ENCODE measurements at regions not wholly inside any gene's neighbourhood (a gene's known extent, or its start where the extent isn't known, plus 50 kb on each side); places are given as distances from the start of the nearest gene placed in this dataset.

DNA sequence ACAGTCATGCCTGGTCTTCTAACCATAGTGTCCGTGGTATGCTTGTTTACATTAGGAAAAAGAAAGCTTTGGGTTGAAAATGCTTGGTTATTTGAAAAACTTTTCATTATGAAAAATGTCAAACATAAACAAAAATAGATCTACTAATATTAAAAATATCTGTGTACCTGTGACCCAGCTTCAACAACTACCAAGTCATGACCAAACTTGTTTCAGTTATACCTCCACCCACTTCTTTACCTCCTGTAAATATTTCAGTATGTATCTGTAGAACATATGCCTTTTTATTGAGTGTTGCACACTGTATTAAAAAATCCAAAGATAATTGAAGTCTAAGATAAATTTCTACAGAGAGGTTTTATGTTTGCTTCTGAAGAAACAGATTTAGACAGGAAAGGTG lies 153.7 kb upstream of the GYPA start:
- intact Hi-C loops (cut with DNase I) = no loop called here
- no peak overlapping the region for H3K27ac ChIP-seq
- H3K36me3 ChIP-seq = no peaks in the 10 kb centered on the region
- H3K4me3 ChIP-seq = no peak overlapping the region
- TF ChIP-seq CTCF (IDR thresholded peaks at IDR 0.05) = no peak
- H3K4me1 ChIP-seq = no peaks in the 10 kb centered on the region
- DNase-seq (ENCODE audit: low spot score in 2 of 2) = no peak
- H3K27me3 ChIP-seq = no peaks in the 10 kb centered on the region
- no peaks in the 10 kb centered on the region for H3K9me3 ChIP-seq

GRCh38 chr4:144295286-144295995 lies 154.9 kb upstream of the GYPA start:
- Histone ChIP-seq H3K36me3 (no peaks in the 10 kb centered on the region), H3K27me3 (no peaks in the 10 kb centered on the region), H3K4me3 (no peak overlapping the region), H3K4me1 (no peaks in the 10 kb centered on the region), H3K9me3 (no peaks in the 10 kb centered on the region), H3K27ac (no peak overlapping the region)
- TF ChIP-seq CTCF (IDR thresholded peaks at IDR 0.05) = no peak
- DNase-seq (ENCODE audit: low spot score in 2 of 2) = no peak
- intact Hi-C loops (cut with DNase I) = no loop called here

DNA sequence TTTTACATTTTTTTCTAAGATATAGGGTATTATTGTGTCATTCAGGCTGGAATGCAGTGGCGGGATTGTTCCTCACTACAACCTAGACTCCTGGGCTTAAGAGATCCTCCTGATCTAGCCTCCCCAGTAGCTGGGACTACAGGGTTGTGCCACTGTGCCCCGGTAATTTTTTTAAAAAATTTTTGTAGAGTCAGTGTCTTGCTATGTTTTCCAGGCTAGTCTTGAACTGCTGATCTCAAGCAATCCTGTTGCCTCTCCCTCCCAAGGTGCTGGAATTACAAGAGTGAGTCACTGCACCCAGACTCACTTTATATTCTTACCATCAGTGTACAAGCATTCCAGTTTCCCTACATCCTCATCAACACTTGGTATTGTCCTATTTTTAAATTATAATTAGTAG lies 156.4 kb upstream of the GYPA start:
- Histone ChIP-seq H3K36me3 (no peaks in the 10 kb centered on the region), H3K27me3 (no peaks in the 10 kb centered on the region), H3K4me1 (no peaks in the 10 kb centered on the region), H3K4me3 (no peak overlapping the region), H3K9me3 (no peaks in the 10 kb centered on the region), H3K27ac (no peak overlapping the region)
- no peak for TF ChIP-seq CTCF (IDR thresholded peaks at IDR 0.05)
- DNase-seq (ENCODE audit: low spot score in 2 of 2) = no peak
- intact Hi-C loops (cut with DNase I) = no loop called here

DNA sequence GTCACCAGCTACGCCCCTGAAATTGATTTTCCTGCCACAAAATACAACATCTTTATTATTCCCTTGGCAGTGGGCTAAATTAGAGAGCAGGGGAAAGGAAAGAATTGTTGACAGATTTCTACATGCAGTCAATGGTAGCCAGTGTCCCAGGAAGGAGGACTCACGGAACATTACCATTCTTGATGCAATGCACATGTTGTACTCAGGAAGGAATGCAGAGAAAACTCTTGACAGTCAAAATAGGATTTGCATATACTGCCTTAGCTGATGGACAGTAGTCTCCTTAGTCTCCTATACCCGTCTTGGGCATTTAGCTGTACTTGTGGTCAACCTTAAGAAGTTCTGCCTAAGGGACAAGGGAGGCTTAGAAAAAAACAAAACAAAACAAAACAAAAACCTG lies 158.0 kb upstream of the GYPA start:
- no peak for TF ChIP-seq CTCF (IDR thresholded peaks at IDR 0.05)
- no peak overlapping the region for H3K27ac ChIP-seq
- no peaks in the 10 kb centered on the region for H3K27me3 ChIP-seq
- H3K36me3 ChIP-seq = no peaks in the 10 kb centered on the region
- no peaks in the 10 kb centered on the region for H3K9me3 ChIP-seq
- intact Hi-C loops (cut with DNase I) = no loop called here
- DNase-seq (ENCODE audit: low spot score in 2 of 2) = no peak
- no peaks in the 10 kb centered on the region for H3K4me1 ChIP-seq
- no peak overlapping the region for H3K4me3 ChIP-seq

DNA sequence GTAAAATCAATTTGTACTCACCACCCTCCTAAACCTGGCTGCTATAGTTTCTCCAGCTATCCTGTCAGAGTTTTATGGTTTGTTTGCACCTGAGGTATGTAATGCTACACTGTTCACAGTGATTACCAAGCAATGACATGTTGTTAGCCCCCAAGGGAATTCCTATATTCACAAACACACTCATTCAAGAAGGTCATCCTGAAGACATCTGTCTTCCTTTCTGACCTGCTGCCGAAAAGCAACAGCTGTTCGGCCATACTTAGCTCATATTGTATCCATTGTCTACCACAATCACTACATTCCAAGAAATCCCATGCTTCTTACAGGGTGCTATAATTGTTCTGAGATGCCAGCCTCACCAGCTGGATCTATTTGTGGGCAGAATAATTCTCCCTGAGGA lies 160.1 kb upstream of the GYPA start:
- Histone ChIP-seq H3K27me3 (no peaks in the 10 kb centered on the region), H3K9me3 (no peaks in the 10 kb centered on the region), H3K27ac (no peak overlapping the region), H3K36me3 (no peaks in the 10 kb centered on the region), H3K4me3 (no peak overlapping the region), H3K4me1 (no peaks in the 10 kb centered on the region)
- TF ChIP-seq CTCF (IDR thresholded peaks at IDR 0.05) = no peak
- no peak for DNase-seq (ENCODE audit: low spot score in 2 of 2)
- intact Hi-C loops (cut with DNase I) = no loop called here
